ENCODE measurements at regions not wholly inside any gene's neighbourhood (a gene's known extent, or its start where the extent isn't known, plus 50 kb on each side); places are given as distances from the start of the nearest gene placed in this dataset.

DNA sequence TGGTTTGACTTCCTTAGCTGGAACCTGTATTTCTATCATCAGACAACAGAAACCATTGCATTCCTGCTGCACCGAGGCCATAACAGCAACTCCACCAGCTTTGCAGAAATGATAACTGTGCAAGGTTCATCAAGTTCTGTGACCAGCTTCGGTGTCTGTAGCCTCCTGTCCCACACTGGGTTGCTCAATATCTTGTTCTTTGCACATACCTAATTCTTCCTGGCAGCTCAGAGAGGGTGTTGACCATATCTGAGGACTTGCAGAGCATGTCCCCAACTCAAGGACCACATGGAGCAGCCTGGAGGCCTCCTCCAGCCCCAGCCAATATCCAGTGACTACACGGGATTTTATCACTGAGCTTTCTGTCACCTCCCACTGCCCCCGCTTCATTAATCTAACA, 59.3 kb upstream of the SCAF8 start:
- no peak overlapping the region for H3K27ac ChIP-seq (ENCODE audit: low read length)
- no peak for TF ChIP-seq EZH2 (IDR thresholded peaks at IDR 0.05; ENCODE audit: low read length, unreplicated experiment)
- no peaks in the 10 kb centered on the region; the same call in 1 of the 2 replicates for H3K36me3 ChIP-seq (ENCODE audit: low read depth, low read length)
- H3K9me2 ChIP-seq (replicated peaks; ENCODE audit: low read length) = no peaks in the 10 kb centered on the region
- H3K4me3 ChIP-seq (ENCODE audit: low read length) = no peak overlapping the region
- H4K20me1 ChIP-seq (ENCODE audit: low read length) = no peaks in the 10 kb centered on the region
- H3K4me2 ChIP-seq (ENCODE audit: low read length) = no peak overlapping the region
- no TSS peak for BruUV-seq (replicated peaks)
- ATAC-seq = no peak
- intact Hi-C loops (cut with micrococcal nuclease) = loop anchor here (2.0 to 10.0 kb wide), 2 partner anchors 59 to 169 kb away; partner anchors contain the start of gene SCAF8
- POLR2A ChIA-PET (ENCODE audit: unreplicated experiment) = no interaction called here
- H3K27me3 ChIP-seq (ENCODE audit: low read length) = no peaks in the 10 kb centered on the region
- H3F3A ChIP-seq (ENCODE audit: low read length, unreplicated experiment) = no peaks in the 10 kb centered on the region
- no peak overlapping the region for H3K9ac ChIP-seq (ENCODE audit: low read length)
- H2AFZ ChIP-seq (ENCODE audit: low read length) = no peak overlapping the region
- no peaks in the 10 kb centered on the region for H3K9me3 ChIP-seq (ENCODE audit: low read length)
- H3K4me1 ChIP-seq (ENCODE audit: insufficient read depth, low read length) = no peaks in the 10 kb centered on the region
- H3K79me2 ChIP-seq (ENCODE audit: low read length) = no peaks in the 10 kb centered on the region
- DNase-seq = no peak
- CTCF ChIA-PET = no interaction called here

DNA sequence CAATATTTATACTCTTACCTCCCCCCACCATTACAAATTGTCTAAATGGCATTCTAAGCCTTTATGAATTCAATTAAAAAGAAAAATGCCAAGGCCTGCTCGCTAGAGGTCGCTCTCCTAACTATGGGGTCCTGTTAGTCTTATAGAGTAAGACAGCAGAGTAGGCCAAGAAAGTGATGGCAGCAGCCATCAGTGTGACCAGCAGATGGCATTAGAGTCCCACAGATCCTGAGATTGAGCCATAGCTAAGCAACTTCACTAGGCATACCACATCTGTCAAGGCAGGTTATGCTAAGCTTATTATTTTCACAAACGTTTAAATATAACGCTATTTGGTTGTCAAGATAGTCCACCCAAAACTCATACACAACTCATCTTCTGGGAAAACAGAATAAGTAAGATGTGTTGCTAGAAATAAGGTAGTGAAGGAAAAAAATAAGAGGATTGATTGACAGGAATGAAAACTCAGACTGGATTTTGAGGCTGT, 57.6 kb upstream of the SCAF8 start:
- Histone ChIP-seq H3K4me2 (ENCODE audit: low read length) (no peak overlapping the region), H3K4me1 (ENCODE audit: insufficient read depth, low read length) (no peaks in the 10 kb centered on the region), H4K20me1 (ENCODE audit: low read length) (no peaks in the 10 kb centered on the region), H3K9me2 (replicated peaks; ENCODE audit: low read length) (no peaks in the 10 kb centered on the region), H3K27me3 (ENCODE audit: low read length) (no peaks in the 10 kb centered on the region), H3K4me3 (ENCODE audit: low read length) (no peak overlapping the region), H3K36me3 (ENCODE audit: low read depth, low read length) (no peaks in the 10 kb centered on the region; the same call in 1 of the 2 replicates), H3K9me3 (ENCODE audit: low read length) (no peaks in the 10 kb centered on the region), H3K27ac (ENCODE audit: low read length) (no peak overlapping the region), H3K79me2 (ENCODE audit: low read length) (no peaks in the 10 kb centered on the region), H3F3A (ENCODE audit: low read length, unreplicated experiment) (no peaks in the 10 kb centered on the region), H3K9ac (ENCODE audit: low read length) (no peak overlapping the region), H2AFZ (ENCODE audit: low read length) (no peak overlapping the region)
- TF ChIP-seq, protein P1, sequence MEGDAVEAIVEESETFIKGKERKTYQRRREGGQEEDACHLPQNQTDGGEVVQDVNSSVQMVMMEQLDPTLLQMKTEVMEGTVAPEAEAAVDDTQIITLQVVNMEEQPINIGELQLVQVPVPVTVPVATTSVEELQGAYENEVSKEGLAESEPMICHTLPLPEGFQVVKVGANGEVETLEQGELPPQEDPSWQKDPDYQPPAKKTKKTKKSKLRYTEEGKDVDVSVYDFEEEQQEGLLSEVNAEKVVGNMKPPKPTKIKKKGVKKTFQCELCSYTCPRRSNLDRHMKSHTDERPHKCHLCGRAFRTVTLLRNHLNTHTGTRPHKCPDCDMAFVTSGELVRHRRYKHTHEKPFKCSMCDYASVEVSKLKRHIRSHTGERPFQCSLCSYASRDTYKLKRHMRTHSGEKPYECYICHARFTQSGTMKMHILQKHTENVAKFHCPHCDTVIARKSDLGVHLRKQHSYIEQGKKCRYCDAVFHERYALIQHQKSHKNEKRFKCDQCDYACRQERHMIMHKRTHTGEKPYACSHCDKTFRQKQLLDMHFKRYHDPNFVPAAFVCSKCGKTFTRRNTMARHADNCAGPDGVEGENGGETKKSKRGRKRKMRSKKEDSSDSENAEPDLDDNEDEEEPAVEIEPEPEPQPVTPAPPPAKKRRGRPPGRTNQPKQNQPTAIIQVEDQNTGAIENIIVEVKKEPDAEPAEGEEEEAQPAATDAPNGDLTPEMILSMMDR (conservative IDR thresholded peaks at IDR 0.05; ENCODE audit: low read depth, low read length) = peak; percentile 99
- no peak for TF ChIP-seq EZH2phosphoT487 (IDR thresholded peaks at IDR 0.05; ENCODE audit: borderline replicate concordance, low read length)
- intact Hi-C loops (cut with micrococcal nuclease) = loop anchor here (1.0 to 10.0 kb wide), 5 partner anchors 57 to 518 kb away; partner anchors contain the start of gene SCAF8
- POLR2A ChIA-PET (ENCODE audit: unreplicated experiment) = interaction anchor here (0.5 kb wide), 1 partner anchor 150 kb away, joined by 3 read pairs; no protein-coding TSS in a partner anchor
- BruUV-seq (replicated peaks) = no TSS peak
- CTCF ChIA-PET = interaction anchor here (0.5 to 1.1 kb wide), 7 partner anchors 8 to 306 kb away, joined by 3 to 27 read pairs (median 4); no protein-coding TSS in a partner anchor
- DNase-seq = peak; percentile 96
- ATAC-seq = peak; percentile 99

DNA sequence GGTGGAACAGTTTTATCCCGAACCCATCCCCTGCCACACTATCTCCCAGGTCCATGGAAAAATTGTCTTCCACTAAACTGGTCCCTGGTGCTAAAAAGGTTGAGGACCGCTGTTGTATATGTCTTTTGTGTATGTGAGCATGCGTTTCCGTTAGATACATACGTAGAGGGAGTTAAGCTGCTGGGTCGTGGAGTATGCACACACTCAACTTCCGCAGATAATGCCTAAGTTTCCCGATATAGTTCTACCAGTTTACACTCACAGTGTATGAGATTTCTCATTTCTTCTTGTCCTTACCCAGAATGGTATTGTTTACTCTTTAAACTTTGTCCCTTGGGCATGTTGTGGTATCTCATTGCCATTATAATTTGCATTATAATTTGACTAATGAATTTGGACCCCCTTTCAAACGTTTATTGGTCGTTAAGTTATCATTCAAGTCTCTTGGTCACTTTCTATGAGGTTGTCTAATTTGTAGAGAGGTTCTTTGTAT, 50.5 kb upstream of the SCAF8 start:
- Histone ChIP-seq H3K4me1 (ENCODE audit: insufficient read depth, low read length) (peaks cover 8% of the 10 kb centered on the region), H3K79me2 (ENCODE audit: low read length) (no peaks in the 10 kb centered on the region), H3K27me3 (ENCODE audit: low read length) (no peaks in the 10 kb centered on the region), H3K27ac (ENCODE audit: low read length) (no peak overlapping the region), H2AFZ (ENCODE audit: low read length) (no peak overlapping the region), H3K4me3 (ENCODE audit: low read length) (no peak overlapping the region), H3F3A (ENCODE audit: low read length, unreplicated experiment) (no peaks in the 10 kb centered on the region), H3K9me3 (ENCODE audit: low read length) (no peaks in the 10 kb centered on the region), H3K4me2 (ENCODE audit: low read length) (no peak overlapping the region), H3K9me2 (replicated peaks; ENCODE audit: low read length) (no peaks in the 10 kb centered on the region), H4K20me1 (ENCODE audit: low read length) (no peaks in the 10 kb centered on the region), H3K9ac (ENCODE audit: low read length) (no peak overlapping the region), H3K36me3 (ENCODE audit: low read depth, low read length) (no peaks in the 10 kb centered on the region)
- intact Hi-C loops (cut with micrococcal nuclease) = no loop called here
- ATAC-seq (no peak), DNase-seq (no peak)
- ChIA-PET POLR2A (ENCODE audit: unreplicated experiment) (no interaction called here), CTCF (no interaction called here)
- TF ChIP-seq, protein P1 (conservative IDR thresholded peaks at IDR 0.05; ENCODE audit: low read depth, low read length) = no peak
- no peak for TF ChIP-seq EZH2 (IDR thresholded peaks at IDR 0.05; ENCODE audit: low read length, unreplicated experiment)
- TF ChIP-seq EZH2phosphoT487 (IDR thresholded peaks at IDR 0.05; ENCODE audit: borderline replicate concordance, low read length) = no peak
- BruUV-seq (replicated peaks) = no TSS peak
